ENCODE measurements at regions not wholly inside any gene's neighbourhood (a gene's known extent, or its start where the extent isn't known, plus 50 kb on each side); places are given as distances from the start of the nearest gene placed in this dataset.

DNA sequence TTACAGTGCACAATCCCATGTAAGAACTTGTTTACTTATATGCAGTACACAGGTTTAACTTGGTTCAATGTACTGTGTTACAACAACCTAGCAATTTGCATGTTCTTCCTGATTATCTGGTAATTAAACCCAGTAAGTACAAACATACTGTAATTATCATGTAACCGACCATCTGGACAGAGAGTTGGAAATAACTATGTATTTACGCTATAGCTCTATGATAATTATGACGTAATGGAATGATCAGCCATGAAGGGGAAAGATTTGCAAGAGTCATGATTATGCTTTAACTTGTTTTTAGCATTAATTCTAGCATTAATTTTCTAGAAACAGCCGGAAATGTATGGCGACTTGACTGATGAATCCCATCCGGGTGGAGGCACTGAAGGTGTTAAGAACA lies 74.8 kb upstream of the SALL1 start:
- DNase-seq = no peak

DNA sequence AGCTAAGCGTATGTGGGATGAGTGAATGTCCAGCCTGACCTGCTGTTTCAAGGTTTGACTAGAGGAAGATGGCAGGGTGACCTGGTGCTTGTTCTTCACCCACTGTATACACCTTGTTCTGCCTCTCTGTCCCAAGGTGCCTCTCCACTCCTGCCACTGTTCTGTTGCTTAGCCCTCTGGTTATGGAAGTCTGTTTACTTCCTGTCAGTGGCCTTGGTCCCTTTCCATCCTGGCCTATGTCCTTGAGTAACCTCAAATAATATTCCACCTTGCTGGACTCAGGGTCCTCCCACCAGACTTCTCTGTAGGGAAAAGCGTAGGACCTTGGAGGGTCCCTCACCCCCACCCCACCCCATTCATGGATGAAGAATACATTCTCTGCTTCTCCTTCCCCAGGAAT lies 73.2 kb upstream of the SALL1 start:
- no peak for DNase-seq

DNA sequence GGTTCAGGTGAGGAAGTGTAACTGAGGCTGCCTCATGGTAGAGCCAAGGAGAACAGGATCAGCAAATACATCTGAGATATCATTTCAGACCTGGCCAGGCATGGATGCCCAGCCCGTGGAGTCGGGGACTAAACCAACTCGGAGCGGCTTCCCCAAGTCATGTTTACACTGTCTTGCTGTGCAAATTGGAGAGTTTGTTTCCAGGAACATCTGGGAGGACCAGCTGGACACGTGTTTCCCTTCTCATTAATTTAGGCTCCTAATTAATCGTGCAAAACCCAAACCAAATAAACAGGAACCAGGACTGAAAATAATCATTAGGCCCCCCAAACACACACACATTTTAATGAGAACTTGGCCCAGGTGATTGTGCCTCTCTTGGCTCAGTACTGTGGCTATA lies 70.9 kb upstream of the SALL1 start:
- DNase-seq = no peak

DNA sequence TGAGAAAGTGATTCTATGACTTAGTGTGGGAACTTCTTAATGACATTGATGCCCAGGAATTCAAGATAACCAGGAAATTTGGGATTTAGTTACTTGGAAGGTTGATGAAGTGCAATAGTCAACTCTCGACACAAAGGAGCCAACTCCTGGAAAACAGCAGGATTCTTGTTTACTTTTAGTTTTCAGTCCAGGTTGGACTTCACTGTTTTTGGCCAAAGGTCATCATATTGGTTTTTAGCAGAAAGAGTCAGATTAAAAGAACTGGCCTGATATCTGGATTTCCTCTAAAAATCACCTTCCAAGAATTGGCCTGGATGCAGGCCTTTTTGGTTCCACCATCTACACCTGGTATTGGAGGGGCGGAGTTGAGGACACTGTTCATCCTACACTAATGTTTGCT lies 60.1 kb upstream of the SALL1 start:
- DNase-seq = no peak

DNA sequence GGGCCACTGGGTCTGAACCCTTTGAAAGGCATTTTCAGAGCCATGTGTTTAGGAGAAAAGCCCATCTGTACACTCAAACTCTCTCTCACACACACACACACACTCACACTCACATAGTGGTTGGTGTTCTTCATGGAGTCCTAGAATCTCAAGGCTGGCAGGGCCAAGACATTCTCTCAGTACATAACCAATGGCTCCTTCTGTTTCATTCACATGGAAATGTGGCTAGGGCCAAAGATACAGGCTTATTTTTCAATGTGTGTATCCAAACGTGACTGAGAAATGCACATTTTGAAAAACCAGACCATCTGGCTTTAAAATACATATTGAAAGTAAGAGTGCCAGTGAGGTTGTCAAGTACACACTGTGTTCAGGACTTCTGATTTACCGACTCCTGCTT lies 59.0 kb upstream of the SALL1 start:
- no peak for DNase-seq

DNA sequence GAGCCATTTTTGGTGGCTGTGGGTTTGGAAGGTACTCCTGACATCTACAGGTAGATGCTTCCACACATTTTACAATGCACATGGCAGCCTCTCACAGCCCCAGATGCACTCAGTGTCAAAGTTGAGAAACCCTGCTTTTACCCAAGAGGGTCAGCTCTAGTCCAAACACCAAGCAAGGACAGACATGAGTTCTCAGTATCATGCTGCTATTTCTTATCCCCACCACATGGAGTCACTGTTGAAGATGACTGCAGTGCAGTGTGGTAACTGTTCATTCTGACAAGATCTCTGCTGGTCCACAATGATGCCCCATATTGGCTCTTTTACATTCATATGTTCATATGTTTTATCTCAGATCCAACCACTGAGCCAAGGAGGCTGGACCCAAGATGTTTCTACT lies 50.5 kb upstream of the SALL1 start:
- DNase-seq = no peak

All from CD4-positive, alpha-beta T cell treated with Interferon alpha-2 for 1 hour (primary cell).